ENCODE measurements at regions not wholly inside any gene's neighbourhood (a gene's known extent, or its start where the extent isn't known, plus 50 kb on each side); places are given as distances from the start of the nearest gene placed in this dataset.
A peak's percentile ranks its signal among the peaks of the same experiment; 100 is the strongest.

DNA sequence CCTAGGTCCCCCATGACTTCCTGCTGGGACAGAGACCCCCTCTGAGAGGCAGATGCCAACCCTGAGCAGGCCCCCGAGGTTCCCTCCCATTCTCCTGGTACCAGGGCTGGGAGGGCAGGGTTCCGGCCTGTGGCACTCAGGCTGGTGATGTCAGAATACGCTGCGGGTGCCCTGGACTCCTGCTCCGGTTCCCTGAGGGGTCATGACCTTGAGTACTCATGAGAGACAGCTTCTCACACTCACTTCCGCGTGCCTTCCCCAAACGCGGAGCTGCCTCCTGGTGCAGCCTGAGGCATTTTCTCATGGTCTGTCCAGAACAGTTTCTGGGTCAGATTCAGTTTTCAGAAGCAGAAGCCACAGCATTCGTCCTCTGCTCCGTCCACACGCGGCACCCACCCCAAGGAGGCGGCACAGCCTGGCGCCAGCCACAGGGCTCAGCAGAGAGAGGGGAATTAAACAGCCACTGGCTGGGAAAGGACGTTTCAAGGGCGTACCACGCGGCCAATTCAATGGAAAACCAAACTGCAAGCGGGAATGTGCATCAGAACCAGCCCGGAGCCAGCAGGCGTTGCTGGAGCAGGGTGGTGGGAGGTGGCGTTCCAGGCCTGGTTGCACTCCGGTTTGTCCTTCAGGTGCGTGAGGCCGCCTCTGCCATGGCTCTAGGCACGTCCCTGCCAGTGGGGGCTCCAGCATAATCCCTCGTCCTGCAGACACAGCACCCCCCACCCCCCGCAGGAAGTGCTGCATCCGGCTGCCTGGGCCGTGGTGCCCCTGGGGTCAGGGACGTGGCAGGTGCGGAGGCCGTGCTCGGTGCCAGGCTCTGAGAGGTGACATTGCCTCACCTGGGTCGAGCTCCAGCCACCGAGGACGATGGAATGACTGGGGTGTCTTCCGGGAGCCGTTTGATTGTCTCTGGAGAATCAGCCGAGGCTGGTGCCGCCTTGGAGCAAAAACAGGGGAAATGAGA lies 58.3 kb upstream of the BHLHE23 start:
- TF ChIP-seq POLR2A (IDR thresholded peaks at IDR 0.05; ENCODE audit: low read depth, low read length): no peak
- no peak for FAIRE-seq
- no peak for DNase-seq (ENCODE audit: insufficient read length, low spot score)

DNA sequence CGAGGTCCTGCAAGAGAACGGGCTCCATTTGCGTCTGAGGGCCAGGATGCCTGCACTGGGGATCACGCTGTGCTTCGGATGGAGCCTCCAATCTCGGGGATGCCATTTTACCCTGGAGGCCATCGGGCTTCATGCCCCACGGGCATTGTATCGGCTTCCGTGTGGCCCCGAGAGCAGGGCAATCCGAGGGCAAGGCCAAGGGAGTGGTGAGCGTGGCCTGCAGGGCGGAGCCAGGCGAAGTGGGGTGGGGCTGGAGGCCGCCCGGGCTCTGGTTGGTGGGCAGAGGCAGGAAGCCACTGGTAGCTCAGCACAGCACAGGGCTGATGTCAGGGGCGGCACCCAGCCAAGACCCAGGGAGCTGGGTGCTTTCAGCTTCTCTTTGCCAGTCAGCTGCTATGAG lies 57.5 kb upstream of the BHLHE23 start:
- TF ChIP-seq POLR2A (IDR thresholded peaks at IDR 0.05; ENCODE audit: low read depth, low read length): 0 out of 2 replicates have a peak, but pooled peaks have one; percentile 4
- DNase-seq (ENCODE audit: insufficient read length, low spot score) (no peak), FAIRE-seq (no peak)

DNA sequence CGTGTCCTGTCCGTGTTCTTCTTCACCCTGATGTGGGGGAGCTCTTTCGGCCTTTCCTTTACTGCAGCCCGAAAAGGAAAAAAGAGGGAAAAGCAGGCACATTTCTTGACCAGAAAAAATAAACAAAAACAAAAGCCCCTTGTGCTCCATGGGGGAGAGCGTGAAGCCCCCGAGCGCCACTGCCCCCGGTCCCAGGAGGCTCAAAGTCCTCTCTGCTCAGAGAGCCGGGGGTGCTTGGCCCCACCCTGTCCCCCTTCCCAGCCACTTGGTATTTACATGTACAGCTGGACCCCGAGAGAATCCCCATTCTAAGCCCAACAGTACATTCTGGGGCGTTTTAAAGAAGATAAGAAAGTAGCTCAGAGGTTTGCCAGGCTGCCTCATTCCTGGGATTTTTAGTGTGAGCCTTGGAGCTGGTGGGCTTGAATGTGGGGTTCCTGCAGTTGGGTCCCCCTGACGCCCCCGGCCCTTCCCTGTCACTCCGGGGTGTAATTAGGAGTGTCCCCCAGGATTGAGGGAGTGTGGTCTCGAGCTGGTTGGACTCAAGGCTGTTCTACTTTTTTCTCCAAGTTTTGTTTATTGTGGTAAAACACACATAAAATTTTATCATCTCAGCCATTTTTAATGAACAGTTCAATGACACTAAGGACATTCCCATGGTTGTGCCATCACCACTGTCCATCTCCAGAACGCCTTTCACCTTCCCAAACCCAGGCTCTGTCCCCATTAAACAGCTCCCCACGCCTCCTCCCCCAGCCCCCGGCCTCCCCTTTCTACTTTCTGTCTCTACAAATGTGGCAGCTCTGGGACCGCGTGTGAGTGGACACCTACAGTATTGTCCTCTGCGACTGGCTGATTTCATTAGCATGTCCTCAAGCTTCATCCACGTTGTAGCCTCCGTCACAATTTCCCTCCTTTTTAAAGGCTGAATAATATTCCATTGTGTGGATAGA lies 55.7 kb upstream of the BHLHE23 start:
- FAIRE-seq (no peak), DNase-seq (ENCODE audit: insufficient read length, low spot score) (no peak)
- TF ChIP-seq POLR2A (IDR thresholded peaks at IDR 0.05; ENCODE audit: low read depth, low read length): no peak

DNA sequence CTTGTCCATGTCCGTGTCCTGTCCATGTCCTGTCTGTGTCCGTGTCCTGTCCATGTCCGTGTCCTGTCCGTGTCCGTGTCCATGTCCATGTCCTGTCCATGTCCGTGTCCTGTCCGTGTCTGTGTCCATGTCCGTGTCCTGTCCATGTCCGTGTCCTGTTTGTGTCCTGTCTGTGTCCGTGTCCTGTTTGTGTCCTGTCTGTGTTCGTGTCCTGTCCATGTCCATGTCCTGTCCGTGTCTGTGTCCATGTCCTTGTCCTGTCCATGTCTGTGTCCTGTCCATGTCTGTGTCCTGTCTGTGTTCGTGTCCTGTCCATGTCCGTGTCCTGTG lies 55.0 kb upstream of the BHLHE23 start:
- no peak for TF ChIP-seq POLR2A (IDR thresholded peaks at IDR 0.05; ENCODE audit: low read depth, low read length)
- DNase-seq (ENCODE audit: insufficient read length, low spot score) (no peak), FAIRE-seq (no peak)

DNA sequence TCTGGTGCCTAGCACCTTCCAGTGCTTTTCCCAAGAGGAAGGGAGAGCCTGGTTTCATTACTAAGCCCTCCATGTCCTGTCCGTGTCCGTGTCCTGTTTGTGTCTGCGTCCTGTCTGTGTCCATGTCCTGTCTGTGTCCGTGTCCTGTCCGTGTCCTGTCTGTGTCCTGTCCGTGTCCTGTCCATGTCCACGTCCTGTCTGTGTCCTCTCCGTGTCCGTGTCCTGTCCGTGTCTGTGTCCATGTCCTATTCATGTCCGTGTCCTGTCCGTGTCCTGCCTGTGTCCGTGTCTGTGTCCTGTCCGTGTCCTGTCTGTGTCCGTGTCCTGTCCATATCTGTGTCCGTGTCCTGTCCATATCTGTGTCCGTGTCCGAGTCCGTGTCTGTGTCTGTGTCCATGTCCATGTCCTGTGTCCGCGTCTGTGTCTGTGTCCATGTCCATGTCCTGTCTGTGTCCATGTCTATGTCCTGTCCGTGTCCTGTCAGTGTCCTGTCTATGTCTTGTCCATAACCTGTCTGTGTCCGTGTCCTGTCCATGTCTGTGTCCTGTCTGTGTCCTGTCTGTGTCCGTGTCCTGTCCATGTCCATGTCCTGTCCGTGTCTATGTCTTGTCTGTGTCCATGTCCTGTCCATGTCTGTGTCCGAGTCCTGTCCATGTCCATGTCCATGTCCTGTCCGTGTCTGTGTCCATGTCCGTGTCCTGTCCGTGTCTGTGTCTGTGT lies 54.4 kb upstream of the BHLHE23 start:
- DNase-seq (ENCODE audit: insufficient read length, low spot score): no peak
- no peak for FAIRE-seq
- TF ChIP-seq POLR2A (IDR thresholded peaks at IDR 0.05; ENCODE audit: low read depth, low read length): 0 out of 2 replicates have a peak, but pooled peaks have one; percentile 4

DNA sequence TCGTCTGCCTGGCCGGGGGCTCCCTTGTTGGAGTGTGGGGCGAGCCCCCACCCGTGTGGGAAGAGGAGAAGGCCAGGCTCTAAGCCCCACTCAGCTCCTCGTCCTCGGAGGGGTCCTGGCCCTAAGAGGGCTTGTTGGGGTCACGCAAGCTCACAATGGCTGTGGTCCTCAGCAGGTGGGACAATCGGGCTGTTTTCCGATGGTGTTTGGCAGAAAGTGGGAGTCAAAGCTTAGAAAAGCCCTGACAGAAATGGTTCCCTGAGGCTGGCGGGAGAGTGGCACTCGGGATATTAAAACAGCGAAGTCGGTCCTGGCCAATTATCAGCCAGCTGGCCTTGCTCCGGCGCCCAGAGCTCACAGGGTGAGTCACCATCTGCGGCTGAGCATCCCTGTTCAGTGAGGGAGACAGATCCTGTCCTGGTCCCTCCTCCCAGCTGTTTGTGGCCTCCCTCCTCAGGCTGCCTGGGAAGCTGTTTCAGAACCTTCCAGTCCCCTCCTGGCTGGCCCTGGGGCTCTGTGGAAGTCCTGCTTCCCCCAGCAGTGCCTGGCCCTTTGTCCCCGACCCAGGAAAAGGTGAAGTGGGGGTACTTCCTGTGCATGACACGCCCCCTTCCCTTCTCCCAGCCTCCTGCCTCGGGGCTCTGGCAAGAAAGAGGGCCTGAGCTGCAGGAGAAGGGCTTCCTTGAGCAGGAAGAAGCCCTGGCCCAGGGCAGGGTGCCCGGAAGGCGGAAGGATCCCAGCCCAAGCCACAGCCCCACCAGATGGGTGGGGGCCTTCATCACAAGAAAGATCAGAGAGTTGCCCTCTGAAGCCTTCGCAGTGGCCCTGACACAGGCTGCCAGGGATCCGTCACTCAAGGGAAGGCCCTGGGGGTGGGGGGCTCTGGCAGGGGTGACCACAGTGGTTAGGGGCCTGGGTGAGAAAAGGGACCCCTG lies 53.6 kb upstream of the BHLHE23 start:
- peak; percentile 81 for DNase-seq (ENCODE audit: insufficient read length, low spot score)
- no peak for TF ChIP-seq POLR2A (IDR thresholded peaks at IDR 0.05; ENCODE audit: low read depth, low read length)
- no peak for FAIRE-seq

GRCh38 chr20:63059684-63060056 lies 52.9 kb upstream of the BHLHE23 start:
- no peak for FAIRE-seq
- TF ChIP-seq POLR2A (IDR thresholded peaks at IDR 0.05; ENCODE audit: low read depth, low read length): no peak
- DNase-seq (ENCODE audit: insufficient read length, low spot score): no peak

- FAIRE-seq (no peak), DNase-seq (ENCODE audit: insufficient read length, low spot score) (no peak)
- TF ChIP-seq POLR2A (IDR thresholded peaks at IDR 0.05; ENCODE audit: low read depth, low read length): no peak
These were observed 52.1 kb upstream of the BHLHE23 start for GRCh38 chr20:63058696-63059335.

DNA sequence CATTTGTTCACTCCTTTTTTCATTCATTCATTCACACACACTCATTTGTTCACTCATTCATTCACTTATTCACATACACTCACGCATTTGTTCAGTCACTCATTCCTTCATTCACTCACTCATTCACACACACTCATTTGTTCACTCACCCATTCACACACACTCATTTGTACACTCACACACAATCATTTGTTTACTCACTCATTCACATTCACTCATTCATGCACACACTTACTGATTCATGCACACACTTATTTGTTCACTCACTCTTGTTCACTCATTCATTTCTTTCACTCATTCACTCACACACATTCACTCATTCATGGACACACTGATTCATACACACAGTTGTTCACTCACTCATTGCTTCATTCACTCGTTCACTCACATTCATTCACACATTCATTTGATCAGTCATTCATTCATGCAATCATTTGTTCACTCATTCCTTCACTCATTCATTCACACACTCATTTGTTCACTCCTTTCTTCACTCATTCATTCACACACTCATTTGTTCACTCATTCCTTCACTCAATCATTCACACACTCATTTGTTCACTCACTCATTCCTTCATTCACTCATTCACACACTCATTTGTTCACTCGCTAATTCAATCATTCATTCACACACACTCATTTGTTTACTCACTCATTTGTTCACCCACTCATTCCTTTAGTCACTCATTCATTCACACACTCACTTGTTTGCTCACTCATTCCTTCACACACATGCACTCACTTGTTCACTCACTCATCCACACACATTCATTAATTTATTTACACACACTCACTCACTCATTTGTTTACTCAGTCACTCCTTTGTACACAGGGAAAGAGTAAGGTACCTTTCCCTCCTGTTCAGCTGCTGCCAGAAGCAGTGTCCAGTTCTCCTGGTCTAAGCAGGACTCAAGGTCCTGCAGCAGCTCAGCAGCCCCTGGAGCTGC lies 50.7 kb upstream of the BHLHE23 start:
- no peak for DNase-seq (ENCODE audit: insufficient read length, low spot score)
- FAIRE-seq: no peak
- no peak for TF ChIP-seq POLR2A (IDR thresholded peaks at IDR 0.05; ENCODE audit: low read depth, low read length)

DNA sequence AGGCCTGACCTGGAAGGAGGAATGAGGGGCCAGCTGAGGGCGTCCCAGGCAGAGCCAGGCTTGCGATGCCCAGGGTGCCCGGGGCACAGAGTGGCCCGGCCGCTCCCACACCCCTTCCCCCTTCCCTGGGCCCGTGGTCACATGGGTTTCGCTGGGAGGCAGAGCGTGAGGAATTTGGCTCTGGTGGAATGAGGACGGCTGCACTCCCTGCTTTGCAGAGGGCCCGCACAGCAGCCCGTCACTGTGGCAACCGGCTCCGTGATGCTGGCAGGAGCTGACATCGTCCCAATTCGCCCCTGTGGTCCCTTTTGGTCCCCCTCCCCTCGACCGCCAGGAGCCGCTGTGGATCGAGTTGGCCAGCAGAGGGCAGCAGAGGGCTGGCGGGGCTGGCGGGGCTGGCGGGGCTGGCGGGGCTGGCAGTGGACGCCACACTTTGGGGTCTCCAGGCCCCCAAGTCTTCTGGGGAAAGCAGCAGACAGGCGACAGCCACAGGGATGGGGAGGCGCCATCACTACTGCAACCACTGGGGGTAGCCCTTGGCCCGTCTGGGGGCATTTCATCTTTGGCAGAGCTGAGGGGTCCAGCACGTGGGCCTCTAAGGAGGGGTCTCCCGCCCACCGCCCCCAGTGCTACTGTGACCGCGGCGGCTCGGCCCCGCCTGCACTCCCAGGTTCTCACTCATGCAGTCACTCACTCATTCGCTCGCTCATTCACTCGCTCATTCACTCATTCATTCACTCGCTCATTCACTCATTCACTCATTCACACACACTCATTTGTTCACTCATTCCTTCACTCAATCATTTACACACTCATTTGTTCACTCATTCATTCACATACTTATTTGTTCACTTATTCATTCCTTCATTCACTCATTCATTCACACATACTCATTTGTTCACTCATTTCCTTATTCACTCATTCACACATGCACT lies 49.7 kb upstream of the BHLHE23 start:
- FAIRE-seq (no peak), DNase-seq (ENCODE audit: insufficient read length, low spot score) (peak; percentile 52)
- TF ChIP-seq POLR2A (IDR thresholded peaks at IDR 0.05; ENCODE audit: low read depth, low read length): no peak

All from H54 (cell line).